K562 (cell line): ENCODE measurements at regions not wholly inside any gene's neighbourhood (a gene's known extent, or its start where the extent isn't known, plus 50 kb on each side); places are given as distances from the start of the nearest gene placed in this dataset.
"Not testable (repeated sequence)": the region's sequence is repeated elsewhere in the genome, so short reads cannot be mapped to it uniquely, and the experiment has no call there.

Experiments
- ATAC-seq: fragments of 200-7000 bp; cut with Tn5 transposase; 3 replicates; pipeline ENCODE4 v1.9.1; 2020; ENCODE audit warnings: moderate library complexity
- BruUV-seq: library from RNA; stranded (reverse); fragments of 400-500 nt; replicated peaks from 2 replicates; lab custom pipeline; 2021; lab: Mats Ljungman, UMichigan
- CTCF ChIA-PET: fragments of 300-600 bp; formaldehyde crosslinking; extraction: SDS; loops from one replicate; lab custom pipeline; 2021; ENCODE audit warnings: low intra/inter-chr PET ratio; lab: Yijun Ruan, JAX
- POLR2A ChIA-PET: fragments of 300-600, 350-650 bp; sonication (Branson Sonifier 250); formaldehyde crosslinking; extraction: SDS; loops from one replicate; lab custom pipeline; 2021; ENCODE audit warnings: antibody characterized with exemption, inconsistent platforms; lab: Yijun Ruan, JAX
- DNase-seq, 4 experiments: peaks; one replicate each; pipeline versions ENCODE4 v3.0.0 to v3.0.0-alpha.2; 2011 to 2018; ENCODE audit warnings: low spot score in 3 of 4, mixed read lengths in 3 of 4; ENCODE audit errors: extremely low read depth in 1 of 4
- FAIRE-seq: peaks from 2 replicates; lab custom pipeline; 2011; peaks lifted over from hg19 to GRCh38; lab: Jason Lieb, UNC
- H2AFZ ChIP-seq: 2 replicates; pipeline ENCODE4 v1.6.0; 2011; ENCODE audit warnings: low read depth, low read length, control low read depth, inconsistent platforms
- H3K27ac ChIP-seq: fragments of 200-600 bp; 3 replicates; pipeline ENCODE4 v1.8.0; 2011; ENCODE audit warnings: low read depth, mild to moderate bottlenecking, control low read depth, inconsistent platforms, low read length, moderate library complexity, mixed read lengths; ENCODE audit errors: extremely low read depth
- H3K27me3 ChIP-seq, 2 experiments: fragments of 300-600 bp in 1 of 2; 2 replicates in 1 of 2; 3 replicates in 1 of 2; pipeline versions ENCODE4 v1.6.0 to v1.8.0; 2011; ENCODE audit warnings: inconsistent platforms in 2 of 2, low read length in 2 of 2, mild to moderate bottlenecking in 1 of 2, mixed read lengths in 1 of 2, moderate library complexity in 1 of 2; ENCODE audit not compliant: control insufficient read depth in 2 of 2, insufficient read depth in 2 of 2
- H3K36me3 ChIP-seq: fragments of 300-600 bp; 3 replicates; pipeline ENCODE4 v1.8.0; 2011; ENCODE audit warnings: mild to moderate bottlenecking, low read length, inconsistent platforms; ENCODE audit not compliant: control insufficient read depth, insufficient read depth
- H3K4me1 ChIP-seq, 2 experiments: fragments of 200-600 bp in 1 of 2; replicated peaks in 1 of 2; 2 replicates in 1 of 2; 3 replicates in 1 of 2; pipeline versions ENCODE4 v1.5.1 to v1.8.0; 2011; ENCODE audit warnings: inconsistent platforms in 2 of 2, low read length in 2 of 2, mild to moderate bottlenecking in 1 of 2, mixed read lengths in 1 of 2, moderate library complexity in 1 of 2; ENCODE audit not compliant: control insufficient read depth in 2 of 2, insufficient read depth in 2 of 2
- H3K4me2 ChIP-seq: 2 replicates; pipeline ENCODE4 v1.6.1; 2011; ENCODE audit warnings: low read length, control low read depth, inconsistent platforms, mixed read lengths; ENCODE audit not compliant: insufficient read depth
- H3K4me3 ChIP-seq: fragments of 200-600 bp; sonication (generic), shearing (Covaris generic); 2 replicates; pipeline ENCODE4 v1.5.1; 2016; ENCODE audit warnings: control low read depth, inconsistent platforms
- H3K79me2 ChIP-seq: fragments of 200-600 bp; 3 replicates; pipeline ENCODE4 v1.8.0; 2011; ENCODE audit warnings: low read length, inconsistent platforms; ENCODE audit not compliant: control insufficient read depth, insufficient read depth
- H3K9ac ChIP-seq, 2 experiments: 2 replicates each; pipeline versions ENCODE4 v1.6.0 to v1.6.1; 2011; ENCODE audit warnings: low read depth in 2 of 2, low read length in 2 of 2, control low read depth in 1 of 2, inconsistent platforms in 1 of 2, mild to moderate bottlenecking in 1 of 2, mixed read lengths in 1 of 2; ENCODE audit not compliant: insufficient read depth in 1 of 2
- H3K9me1 ChIP-seq: one replicate; pipeline ENCODE4 v1.6.0; 2011; ENCODE audit warnings: inconsistent platforms, mild to moderate bottlenecking, low read length, moderate library complexity; ENCODE audit not compliant: control insufficient read depth, insufficient read depth
- H3K9me3 ChIP-seq: replicated peaks from 2 replicates; pipeline ENCODE4 v1.5.1; 2011; ENCODE audit warnings: low read depth, low read length, inconsistent platforms; ENCODE audit not compliant: control insufficient read depth, insufficient read depth
- H4K20me1 ChIP-seq: replicated peaks from 2 replicates; pipeline ENCODE4 v1.6.1; 2011; ENCODE audit warnings: low read length, inconsistent platforms, mixed read lengths; ENCODE audit not compliant: control insufficient read depth, insufficient read depth
- FOXJ2 ChIP-seq: fragments of 200-800 bp; sonication (Bioruptor generic); IDR thresholded peaks from 2 replicates; pipeline ENCODE4 v1.6.1; 2016; ENCODE audit warnings: missing genetic modification characterization, missing compliant biosample characterization
- MITF ChIP-seq: IDR thresholded peaks from 2 replicates; pipeline ENCODE4 v1.6.1; 2014; ENCODE audit warnings: antibody characterized with exemption
- TEAD4 ChIP-seq, 2 experiments: sonication (generic) in 1 of 2; formaldehyde crosslinking in 1 of 2; IDR thresholded peaks; 2 replicates each; pipeline versions ENCODE4 v1.6.1 to v1.8.0; 2012 to 2022; ENCODE audit warnings: borderline replicate concordance in 1 of 2, inconsistent platforms in 1 of 2, low read length in 1 of 2, mild to moderate bottlenecking in 1 of 2, missing genetic modification reagents in 1 of 2
- WGBS: fragments of 100-300 bp; shearing (Covaris generic); methylation state at CpG from one replicate; pipeline ENCODE4 v1.1.6; 2016; ENCODE audit warnings: low coverage, mixed read lengths; ENCODE audit not compliant: insufficient coverage; ENCODE audit errors: missing lambda C conversion rate; 5-methylcytosine and 5-hydroxymethylcytosine counted together
- in situ Hi-C: fragments of 300-500 bp; cut with MboI; formaldehyde crosslinking; loops from 4 replicates; pipeline ENCODE4 v1.15.0; 2018; ENCODE audit warnings: inconsistent platforms, mixed read lengths
- intact Hi-C: fragments of 100-400 bp; cut with micrococcal nuclease; formaldehyde crosslinking; loops from 2 replicates; pipeline ENCODE4 v1.14.2; 2022
- TF ChIP-seq, protein P1 (sequence below): sonication (generic); formaldehyde crosslinking; IDR thresholded peaks from 2 replicates; pipeline ENCODE4 v1.8.1; 2023; ENCODE audit warnings: mild to moderate bottlenecking, missing genetic modification reagents, moderate library complexity

DNA sequence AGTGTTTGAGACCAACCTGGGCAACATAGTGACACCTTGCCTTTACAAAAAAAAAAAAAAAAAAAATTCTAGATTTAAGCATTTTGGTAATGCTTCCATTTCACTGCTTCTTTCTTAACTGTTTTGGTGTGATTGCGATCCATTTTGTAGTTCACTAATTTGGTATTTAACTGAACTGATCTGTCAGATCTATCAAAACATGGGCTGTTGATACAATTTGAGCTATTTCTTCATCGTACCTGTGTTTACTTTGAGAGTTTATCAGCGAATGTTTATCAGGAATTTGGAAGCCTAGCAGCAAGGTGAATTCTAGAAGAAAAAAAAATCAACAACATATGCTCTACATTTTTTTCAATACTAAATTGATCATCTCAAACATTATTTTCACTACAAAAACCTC is 864.9 kb upstream of the WWC1 start (continued):
- TF ChIP-seq TEAD4 (IDR thresholded peaks at IDR 0.05; ENCODE audit: low read length) (no peak), TEAD4 (CRISPR knock-in tag; IDR thresholded peaks at IDR 0.05; ENCODE audit: borderline replicate concordance) (no peak), FOXJ2 (no peak), MITF (no peak)
- TF ChIP-seq, protein P1, sequence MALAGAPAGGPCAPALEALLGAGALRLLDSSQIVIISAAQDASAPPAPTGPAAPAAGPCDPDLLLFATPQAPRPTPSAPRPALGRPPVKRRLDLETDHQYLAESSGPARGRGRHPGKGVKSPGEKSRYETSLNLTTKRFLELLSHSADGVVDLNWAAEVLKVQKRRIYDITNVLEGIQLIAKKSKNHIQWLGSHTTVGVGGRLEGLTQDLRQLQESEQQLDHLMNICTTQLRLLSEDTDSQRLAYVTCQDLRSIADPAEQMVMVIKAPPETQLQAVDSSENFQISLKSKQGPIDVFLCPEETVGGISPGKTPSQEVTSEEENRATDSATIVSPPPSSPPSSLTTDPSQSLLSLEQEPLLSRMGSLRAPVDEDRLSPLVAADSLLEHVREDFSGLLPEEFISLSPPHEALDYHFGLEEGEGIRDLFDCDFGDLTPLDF (CRISPR knock-in tag), result no peak

GRCh38 chr5:167427641-167428040 is 863.8 kb upstream of the WWC1 start:
- FAIRE-seq, POLR2A ChIA-PET, ATAC-seq, CTCF ChIA-PET, DNase-seq, H3K9ac ChIP-seq, H3K36me3 ChIP-seq, H3K4me1 ChIP-seq, H3K27me3 ChIP-seq, H3K27ac ChIP-seq, H4K20me1 ChIP-seq, in situ Hi-C loops, H3K9me3 ChIP-seq, H3K4me3 ChIP-seq, H3K9me1 ChIP-seq, H2AFZ ChIP-seq, intact Hi-C loops, BruUV-seq, H3K4me2 ChIP-seq, H3K79me2 ChIP-seq: not testable (repeated sequence)
- WGBS, result 0% methylated on average over 2 of the region's 10 CpGs
